ENCODE measurements at regions not wholly inside any gene's neighbourhood (a gene's known extent, or its start where the extent isn't known, plus 50 kb on each side); places are given as distances from the start of the nearest gene placed in this dataset.

DNA sequence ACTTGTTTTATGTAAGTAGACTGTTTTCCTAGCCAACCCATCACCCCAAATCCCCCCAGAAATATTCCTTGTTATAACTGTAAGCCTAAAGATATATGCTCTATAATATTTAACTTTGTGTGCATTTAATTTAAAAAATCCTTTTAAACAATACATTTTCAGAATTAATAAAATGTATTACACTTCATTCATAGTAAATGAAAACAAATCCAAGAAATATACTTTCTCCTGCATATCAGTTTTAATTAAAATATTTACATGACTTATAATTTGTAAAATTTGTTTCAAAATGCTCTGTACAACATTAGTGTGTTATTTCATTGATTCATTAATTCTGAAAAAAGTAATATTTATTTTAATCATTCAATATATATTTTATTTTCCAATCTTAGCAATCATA lies 669.1 kb upstream of the PCDH20 start:
- DNase-seq, result no peak

GRCh38 chr13:62067821-62068220 lies 652.2 kb upstream of the PCDH20 start:
- DNase-seq, result no peak

DNA sequence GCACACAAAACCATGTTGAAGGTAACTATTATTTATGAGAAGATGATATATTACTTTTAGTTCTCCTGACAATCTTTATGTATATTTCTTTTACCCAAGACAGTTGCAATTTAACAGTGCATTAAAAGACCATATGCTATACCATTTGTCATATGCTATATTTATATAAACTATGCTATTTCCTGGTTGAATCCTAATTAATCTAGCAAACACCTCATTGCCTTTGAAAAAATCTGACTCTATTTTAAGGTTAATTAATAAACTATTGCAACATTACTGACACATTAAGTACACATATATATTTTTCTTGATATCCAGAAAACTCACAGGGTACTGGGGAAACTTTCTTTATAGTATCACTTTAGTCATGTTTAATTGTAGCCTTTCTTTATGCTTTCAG lies 649.4 kb upstream of the PCDH20 start:
- DNase-seq, result no peak

DNA sequence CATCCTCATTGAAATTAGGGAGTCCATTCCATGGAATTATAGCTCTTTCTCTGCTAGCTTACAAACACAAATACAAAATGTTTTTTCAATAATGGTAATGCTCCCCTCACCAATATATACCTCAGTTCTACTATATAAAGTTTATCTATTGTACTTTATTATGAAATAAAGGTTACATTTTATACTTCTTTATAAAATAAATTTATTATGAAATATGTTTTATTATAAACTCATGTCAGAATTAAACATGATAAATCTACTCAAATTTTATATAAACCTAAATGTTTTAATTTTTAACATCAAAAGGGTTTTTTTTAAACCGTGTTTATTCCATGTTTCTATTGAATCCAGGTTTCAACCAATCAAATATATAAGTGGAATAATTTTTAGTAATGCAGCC lies 646.1 kb upstream of the PCDH20 start:
- no peak for DNase-seq

DNA sequence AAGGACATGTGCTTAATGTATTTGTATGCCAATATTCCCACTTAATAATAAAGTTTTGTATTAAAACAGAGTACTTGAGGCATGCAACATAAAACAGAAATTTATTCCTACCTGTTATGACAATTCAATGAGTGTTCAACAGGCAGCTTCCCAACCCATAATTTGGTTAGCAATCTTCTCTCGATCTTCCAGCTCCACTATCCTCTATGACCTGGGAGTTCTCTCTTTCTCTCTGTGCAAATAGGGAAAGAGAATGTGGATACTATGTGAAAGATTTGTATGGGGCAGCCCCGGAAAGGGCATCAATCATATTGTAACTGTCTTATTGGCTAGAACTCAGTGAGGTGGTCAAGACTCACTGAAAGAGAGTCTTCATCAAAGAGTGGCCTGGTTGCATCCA lies 644.9 kb upstream of the PCDH20 start:
- DNase-seq, result no peak

DNA sequence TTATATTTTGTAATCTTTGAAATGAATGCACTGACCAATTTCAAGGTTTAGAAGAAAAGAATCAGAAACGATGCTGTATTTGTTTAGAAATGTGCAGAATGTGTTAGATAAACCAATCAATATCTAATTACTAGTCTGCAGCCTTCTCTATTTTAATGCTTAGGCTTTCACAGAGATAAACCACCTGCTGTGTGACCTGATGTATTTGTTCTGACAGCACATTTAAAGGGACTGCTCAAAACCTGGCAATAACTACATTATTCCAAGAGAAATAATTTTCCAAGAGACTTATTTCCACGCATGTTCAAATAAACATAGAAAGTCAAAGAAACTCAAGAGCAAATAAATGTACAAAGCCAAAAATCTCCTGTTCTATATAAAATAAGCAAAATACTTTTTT lies 641.6 kb upstream of the PCDH20 start:
- DNase-seq, result no peak

DNA sequence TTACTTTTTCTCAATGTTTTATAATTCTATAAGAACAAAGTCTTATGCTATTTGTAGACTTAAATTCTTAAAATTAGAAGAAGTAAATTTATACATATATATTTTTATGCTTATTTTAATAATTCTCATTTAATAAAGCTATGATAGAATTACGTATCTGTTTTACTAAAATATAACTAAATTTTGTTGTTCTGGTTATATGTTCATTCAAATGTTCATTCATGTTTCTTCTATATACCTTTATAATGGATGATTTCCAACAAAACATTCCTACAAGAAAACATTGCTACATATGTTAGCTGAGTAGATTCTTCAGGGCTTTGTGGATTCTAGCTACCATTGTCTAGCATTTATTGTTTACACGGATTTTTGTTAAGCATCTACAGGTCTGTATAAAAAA lies 634.3 kb upstream of the PCDH20 start:
- no peak for DNase-seq

DNA sequence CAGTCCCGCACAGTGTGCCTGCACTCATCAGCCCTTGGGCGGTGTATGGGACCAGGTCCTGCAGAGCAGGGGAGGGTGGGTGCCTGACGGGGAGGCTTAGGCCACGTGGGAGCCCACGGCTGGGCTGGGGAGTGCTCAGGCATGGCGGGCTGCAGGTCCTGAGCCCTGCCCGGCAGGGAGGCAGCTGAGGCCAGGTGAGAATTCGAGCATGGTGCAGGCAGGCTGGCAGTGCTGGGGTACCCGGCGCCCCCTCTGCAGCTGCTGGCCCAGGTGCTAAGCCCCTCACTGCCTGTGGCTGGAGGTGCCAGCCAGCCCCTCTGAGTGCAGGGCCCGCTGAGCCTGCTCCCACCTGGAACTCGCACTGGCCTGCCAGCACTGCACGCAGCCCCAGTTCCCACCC lies 630.9 kb upstream of the PCDH20 start:
- DNase-seq, result no peak

DNA sequence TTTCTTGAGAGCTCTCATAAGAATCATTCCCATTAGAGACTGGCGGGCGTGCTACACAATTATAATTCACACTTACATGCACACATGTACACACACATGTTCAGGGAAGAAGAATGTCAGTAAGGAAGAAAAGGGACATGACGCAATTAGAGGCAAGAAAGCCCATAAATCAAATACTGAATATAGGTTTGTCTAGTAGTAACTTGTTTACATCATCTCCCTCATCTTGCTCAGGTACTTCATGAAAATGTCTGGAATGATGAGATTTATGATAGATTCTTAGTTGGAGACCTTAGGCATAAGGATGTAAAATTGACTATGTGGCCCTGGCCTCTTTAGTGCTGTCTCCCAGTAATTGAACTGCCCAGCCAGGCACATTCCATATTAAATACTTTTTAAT lies 628.0 kb upstream of the PCDH20 start:
- DNase-seq, result no peak

GRCh38 chr13:62040806-62041205 lies 625.2 kb upstream of the PCDH20 start:
- no peak for DNase-seq

DNA sequence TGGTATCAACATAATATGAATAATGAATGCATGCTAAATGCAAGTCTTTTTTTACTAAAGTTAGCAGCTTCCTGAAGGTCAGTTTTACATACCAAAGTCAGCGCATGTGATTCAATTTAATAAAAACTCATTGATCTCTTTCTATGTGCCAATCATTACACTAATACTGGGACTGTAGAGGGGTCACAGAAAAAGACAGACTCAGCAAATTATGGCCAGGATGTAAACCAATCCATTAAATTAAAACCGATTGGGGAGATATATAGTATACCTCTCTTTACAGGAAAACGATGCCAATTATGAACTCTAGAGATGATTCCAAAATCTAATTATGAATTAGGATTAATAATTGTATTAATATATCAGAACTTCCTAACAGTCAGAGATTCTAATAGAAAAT lies 624.4 kb upstream of the PCDH20 start:
- DNase-seq, result no peak

DNA sequence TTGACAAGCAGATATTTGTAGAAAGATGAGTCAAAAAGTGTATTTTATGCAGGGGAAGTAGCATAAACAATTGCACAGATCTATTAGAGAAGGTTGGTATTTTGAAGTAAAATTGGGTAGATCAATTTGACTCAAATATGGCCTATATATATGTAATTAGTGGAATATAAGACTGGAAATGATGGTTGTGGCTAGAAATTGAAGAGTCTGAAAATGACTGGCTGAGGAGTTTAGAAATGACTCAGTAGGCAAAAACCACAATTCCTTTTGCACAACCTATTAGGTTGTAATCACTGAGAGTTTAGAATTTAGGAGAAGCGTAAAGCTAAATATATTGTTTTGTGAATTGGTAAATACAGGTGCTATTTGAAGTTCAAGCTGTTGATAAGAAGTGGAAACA lies 622.6 kb upstream of the PCDH20 start:
- no peak for DNase-seq

- DNase-seq, result peak; percentile 16
Observed at GRCh38 chr13:62035981-62036380, 620.3 kb upstream of the PCDH20 start.

GRCh38 chr13:62033934-62034333 lies 618.3 kb upstream of the PCDH20 start:
- DNase-seq, result no peak

DNA sequence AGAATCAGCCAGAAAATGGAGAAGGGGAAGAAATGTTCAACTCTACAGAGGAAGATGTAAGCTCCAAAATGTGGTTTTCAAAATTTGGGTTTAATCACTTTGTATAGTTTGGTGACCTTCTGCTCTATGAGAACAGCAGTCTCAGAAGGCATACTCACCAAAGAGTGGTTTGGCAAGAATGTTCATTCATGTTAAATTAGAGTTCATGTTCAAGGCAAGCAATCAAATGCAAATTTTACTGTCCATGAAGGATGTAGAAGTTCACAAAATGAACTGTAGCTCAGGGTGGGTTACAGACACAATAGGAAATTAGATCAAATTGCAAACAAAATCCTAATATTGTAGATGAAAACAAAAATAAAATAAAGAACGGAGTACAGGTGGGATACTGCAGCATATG lies 606.7 kb upstream of the PCDH20 start:
- no peak for DNase-seq

- no peak for DNase-seq
Observed at GRCh38 chr13:62019858-62020257, 604.2 kb upstream of the PCDH20 start.

DNA sequence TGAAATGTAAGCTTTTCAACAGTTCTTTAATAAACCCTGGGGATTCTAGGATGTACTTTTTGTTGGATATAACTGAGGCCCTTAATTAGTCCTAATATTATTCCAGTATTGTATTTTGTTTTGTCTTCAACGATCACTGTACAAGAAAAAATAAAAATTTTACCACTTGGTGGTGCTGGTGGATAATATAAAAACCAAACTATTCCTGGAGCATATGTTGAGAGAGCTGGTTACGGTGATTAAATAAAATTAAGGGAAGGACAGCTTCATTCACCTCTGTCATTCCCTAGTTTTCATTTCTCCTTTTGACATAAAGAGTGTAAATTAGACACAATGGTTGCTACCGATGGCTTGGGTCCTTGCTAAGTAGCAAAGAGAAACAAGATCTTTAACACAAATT lies 598.6 kb upstream of the PCDH20 start:
- peak; percentile 31 for DNase-seq

DNA sequence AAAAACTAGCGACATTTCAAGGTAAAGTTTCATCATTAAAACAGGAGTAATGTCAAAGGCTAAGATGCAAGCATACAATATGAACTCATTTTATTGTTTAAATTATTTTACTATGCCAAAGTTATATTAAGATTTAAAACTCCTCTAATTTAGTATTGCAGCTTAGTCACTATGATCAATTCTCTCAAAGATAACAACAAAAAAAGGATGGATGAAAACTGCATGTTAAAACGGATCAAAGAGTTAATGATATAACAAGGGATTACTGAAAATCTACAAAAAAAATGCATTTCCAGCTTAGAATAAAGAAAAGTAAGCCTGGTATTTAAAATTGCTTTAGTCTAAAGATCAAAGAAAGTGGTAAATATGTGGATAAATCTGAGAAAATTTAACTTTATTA lies 587.8 kb upstream of the PCDH20 start:
- no peak for DNase-seq

DNA sequence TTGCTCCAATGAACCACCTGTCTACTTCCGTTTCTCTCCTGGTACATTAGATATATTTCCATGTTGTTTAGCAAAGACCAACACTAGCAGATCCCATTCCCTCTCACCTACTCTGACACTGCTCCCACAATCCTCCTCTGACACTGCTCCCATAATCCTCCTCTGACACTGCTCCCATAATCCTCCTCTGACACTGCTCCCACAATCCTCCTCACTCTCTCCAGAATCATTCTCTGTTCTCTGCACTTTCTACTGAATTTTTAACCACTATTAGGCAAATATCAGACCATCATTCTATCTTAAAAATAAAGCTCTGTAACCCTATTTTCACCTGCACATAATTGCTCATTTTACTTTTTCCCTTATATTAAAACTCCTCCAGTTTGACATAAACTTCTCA lies 578.5 kb upstream of the PCDH20 start:
- no peak for DNase-seq

- DNase-seq, result no peak
Observed at GRCh38 chr13:61989978-61990377, 574.3 kb upstream of the PCDH20 start.

DNA sequence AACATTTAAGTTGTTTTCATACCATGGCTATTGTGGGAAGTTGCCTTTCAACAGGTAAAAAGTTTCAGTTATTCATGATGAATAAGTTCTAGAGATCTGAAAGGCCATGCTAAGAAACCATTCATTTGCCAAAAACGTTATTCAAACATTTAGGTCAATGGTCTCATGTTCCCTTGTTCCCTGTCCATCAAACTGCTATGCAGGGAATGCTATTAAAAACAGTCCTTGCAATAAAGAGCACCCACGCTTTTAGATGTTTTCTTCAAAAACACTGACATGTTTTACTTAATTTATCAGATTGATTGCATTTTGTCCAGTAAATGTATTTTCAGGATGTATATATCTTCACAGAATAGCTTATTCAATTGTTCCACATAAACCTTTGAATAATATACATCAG lies 573.2 kb upstream of the PCDH20 start:
- DNase-seq, result no peak

GRCh38 chr13:61975001-61975400 lies 559.4 kb upstream of the PCDH20 start:
- DNase-seq, result no peak

- no peak for DNase-seq
Observed at GRCh38 chr13:61965756-61966155, 550.1 kb upstream of the PCDH20 start.

DNA sequence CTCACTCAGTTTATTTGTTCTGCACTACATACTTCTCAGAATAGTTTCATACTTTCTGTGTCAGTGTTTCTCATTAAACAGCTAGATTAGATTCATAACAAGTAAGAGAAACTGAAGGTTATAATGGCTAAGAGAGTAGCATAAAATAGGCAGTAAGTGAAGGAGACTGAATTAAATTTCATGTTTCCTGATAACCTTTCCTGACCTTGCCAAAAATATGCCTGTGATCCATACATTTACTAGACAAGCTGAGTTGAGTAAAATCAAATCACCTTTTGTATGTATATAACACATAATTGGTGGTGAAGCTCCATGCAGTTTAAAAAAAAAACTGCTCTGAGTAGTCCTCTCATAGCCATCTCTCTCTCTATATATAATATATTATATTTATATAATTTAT lies 545.3 kb upstream of the PCDH20 start:
- no peak for DNase-seq

DNA sequence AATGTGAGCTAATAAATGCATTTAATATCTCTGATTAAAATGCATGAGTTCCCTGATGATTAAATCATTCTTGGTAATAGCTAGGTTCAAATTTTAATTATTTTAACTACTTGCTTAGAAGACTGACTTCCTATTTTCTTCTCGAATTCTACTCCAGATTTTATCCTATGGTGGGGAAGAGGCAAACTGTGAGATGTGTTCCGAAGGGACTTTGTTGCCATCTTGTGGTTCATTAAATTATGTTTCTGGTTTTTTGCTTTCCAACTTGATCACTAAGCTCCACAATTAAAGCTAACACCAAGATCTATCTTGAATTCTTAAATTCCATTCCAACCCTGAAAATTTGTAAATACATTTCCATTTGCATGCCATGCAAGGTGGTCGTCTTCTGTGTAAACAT lies 538.4 kb upstream of the PCDH20 start:
- DNase-seq, result peak; percentile 3

GRCh38 chr13:61950828-61951227 lies 535.2 kb upstream of the PCDH20 start:
- no peak for DNase-seq
